ENCODE measurements at regions not wholly inside any gene's neighbourhood (a gene's known extent, or its start where the extent isn't known, plus 50 kb on each side); places are given as distances from the start of the nearest gene placed in this dataset.
A peak's percentile ranks its signal among the peaks of the same experiment; 100 is the strongest.

- no peak for DNase-seq (ENCODE audit: low spot score)
- TF ChIP-seq, protein P1, sequence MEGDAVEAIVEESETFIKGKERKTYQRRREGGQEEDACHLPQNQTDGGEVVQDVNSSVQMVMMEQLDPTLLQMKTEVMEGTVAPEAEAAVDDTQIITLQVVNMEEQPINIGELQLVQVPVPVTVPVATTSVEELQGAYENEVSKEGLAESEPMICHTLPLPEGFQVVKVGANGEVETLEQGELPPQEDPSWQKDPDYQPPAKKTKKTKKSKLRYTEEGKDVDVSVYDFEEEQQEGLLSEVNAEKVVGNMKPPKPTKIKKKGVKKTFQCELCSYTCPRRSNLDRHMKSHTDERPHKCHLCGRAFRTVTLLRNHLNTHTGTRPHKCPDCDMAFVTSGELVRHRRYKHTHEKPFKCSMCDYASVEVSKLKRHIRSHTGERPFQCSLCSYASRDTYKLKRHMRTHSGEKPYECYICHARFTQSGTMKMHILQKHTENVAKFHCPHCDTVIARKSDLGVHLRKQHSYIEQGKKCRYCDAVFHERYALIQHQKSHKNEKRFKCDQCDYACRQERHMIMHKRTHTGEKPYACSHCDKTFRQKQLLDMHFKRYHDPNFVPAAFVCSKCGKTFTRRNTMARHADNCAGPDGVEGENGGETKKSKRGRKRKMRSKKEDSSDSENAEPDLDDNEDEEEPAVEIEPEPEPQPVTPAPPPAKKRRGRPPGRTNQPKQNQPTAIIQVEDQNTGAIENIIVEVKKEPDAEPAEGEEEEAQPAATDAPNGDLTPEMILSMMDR (IDR thresholded peaks at IDR 0.05; ENCODE audit: extremely low read depth, insufficient read depth, missing control alignments) = no peak
- in situ Hi-C loops (cut with MboI; ENCODE audit: low pct_unique_long_range_greater_than_20kb, low sequenced_read_pairs, unreplicated experiment) = no loop called here
Observed at GRCh38 chr14:64646103-64646502, 58.1 kb upstream of the PLEKHG3 start.

DNA sequence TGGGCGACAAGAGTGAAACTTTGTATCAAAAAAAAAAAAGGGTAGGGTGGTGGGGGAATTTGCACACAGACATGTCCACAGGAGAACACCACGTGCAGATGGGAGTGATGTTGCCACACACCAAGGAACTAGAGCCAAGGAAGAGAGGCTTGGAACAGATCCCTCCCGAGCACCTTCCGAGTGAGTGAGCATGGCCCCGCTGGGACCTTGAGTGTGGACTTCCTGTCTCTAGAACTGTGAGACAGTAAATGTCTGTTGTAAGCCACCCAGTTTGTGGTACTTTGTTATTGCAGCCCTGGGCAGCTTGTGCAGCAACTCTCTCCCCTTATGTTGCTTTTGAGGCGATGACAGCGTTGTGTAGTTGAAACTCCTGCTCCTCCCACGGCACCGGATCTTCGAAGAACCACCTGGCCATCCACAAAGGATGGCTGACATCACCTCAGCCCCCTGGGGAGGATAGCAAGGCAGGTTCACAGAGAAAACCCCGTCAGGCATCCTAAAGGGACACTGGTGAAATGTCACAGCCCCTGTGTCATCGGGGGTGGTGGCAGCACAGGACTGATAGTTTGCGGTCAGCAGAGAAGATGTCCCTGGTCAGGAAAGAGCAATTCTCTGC, 54.7 kb upstream of the PLEKHG3 start:
- DNase-seq (ENCODE audit: low spot score) = no peak
- TF ChIP-seq, protein P1 (IDR thresholded peaks at IDR 0.05; ENCODE audit: extremely low read depth, insufficient read depth, missing control alignments) = no peak
- in situ Hi-C loops (cut with MboI; ENCODE audit: low pct_unique_long_range_greater_than_20kb, low sequenced_read_pairs, unreplicated experiment) = no loop called here

DNA sequence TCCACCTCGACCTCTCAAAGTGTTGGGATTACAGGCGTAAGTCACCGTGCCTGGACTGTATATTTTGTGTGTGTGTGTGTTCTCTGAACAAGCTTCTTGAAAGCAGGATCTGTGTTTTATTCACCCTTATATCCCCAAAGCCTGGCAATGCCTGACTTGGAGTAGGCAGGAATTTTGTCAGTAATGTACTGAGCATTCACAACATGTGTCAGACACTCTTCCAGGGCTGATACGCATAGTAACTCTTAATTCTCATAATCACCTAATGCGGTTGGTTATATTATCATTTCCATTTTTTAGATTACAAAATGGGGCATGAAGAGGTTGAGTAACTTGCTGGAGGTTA, 50.4 kb upstream of the PLEKHG3 start:
- TF ChIP-seq, protein P1 (IDR thresholded peaks at IDR 0.05; ENCODE audit: extremely low read depth, insufficient read depth, missing control alignments) = no peak
- no peak for DNase-seq (ENCODE audit: low spot score)
- in situ Hi-C loops (cut with MboI; ENCODE audit: low pct_unique_long_range_greater_than_20kb, low sequenced_read_pairs, unreplicated experiment) = no loop called here

- in situ Hi-C loops (cut with MboI; ENCODE audit: low pct_unique_long_range_greater_than_20kb, low sequenced_read_pairs, unreplicated experiment) = no loop called here
- TF ChIP-seq, protein P1 (IDR thresholded peaks at IDR 0.05; ENCODE audit: extremely low read depth, insufficient read depth, missing control alignments) = no peak
- peak; percentile 31 for DNase-seq (ENCODE audit: low spot score)
Observed at GRCh38 chr14:64654246-64654900, 49.9 kb upstream of the PLEKHG3 start.
